ENCODE measurements at regions not wholly inside any gene's neighbourhood (a gene's known extent, or its start where the extent isn't known, plus 50 kb on each side); places are given as distances from the start of the nearest gene placed in this dataset.

DNA sequence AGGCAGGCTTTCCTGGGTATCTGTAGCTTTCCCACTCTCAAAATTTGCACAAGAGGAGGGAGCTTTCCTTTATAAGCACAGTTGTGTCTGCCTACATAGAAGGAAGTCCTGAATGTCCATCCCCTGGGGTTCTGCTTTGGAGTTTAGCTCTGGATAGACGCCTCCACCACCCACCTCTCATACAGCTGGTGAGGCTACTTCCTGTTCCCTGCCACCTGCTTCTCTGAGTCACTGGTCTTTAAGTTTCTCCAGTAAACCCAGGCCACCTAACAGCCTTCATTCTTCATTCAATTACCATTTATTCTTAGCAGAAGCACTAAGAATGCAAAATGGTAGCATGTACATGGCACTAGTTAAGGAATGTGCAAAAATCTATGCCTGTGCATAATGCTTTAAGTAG lies 407.8 kb downstream of the CDH2 start:
- TF ChIP-seq, protein P1, sequence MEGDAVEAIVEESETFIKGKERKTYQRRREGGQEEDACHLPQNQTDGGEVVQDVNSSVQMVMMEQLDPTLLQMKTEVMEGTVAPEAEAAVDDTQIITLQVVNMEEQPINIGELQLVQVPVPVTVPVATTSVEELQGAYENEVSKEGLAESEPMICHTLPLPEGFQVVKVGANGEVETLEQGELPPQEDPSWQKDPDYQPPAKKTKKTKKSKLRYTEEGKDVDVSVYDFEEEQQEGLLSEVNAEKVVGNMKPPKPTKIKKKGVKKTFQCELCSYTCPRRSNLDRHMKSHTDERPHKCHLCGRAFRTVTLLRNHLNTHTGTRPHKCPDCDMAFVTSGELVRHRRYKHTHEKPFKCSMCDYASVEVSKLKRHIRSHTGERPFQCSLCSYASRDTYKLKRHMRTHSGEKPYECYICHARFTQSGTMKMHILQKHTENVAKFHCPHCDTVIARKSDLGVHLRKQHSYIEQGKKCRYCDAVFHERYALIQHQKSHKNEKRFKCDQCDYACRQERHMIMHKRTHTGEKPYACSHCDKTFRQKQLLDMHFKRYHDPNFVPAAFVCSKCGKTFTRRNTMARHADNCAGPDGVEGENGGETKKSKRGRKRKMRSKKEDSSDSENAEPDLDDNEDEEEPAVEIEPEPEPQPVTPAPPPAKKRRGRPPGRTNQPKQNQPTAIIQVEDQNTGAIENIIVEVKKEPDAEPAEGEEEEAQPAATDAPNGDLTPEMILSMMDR (IDR thresholded peaks at IDR 0.05; ENCODE audit: insufficient read depth, low read depth, low read length, missing control alignments), result no peak
- DNase-seq (ENCODE audit: low read depth), result no peak

DNA sequence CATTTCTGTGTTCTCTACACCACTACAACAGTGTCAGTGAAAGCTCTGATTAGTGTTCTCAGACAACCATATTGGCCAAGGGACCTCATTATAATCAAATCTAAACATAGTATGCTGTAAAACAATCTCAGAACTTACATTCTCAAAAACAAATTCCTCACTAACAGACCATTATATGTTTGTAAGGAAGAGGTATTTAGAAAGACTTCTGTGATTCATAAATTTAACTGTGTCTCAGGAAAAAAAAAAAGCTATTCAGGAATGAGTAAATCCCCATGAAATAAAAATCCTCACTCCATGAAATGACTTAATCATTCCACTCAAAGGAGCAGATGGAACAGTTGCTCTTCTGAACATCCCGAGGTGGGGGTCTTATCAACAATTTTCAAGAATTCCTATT lies 413.0 kb downstream of the CDH2 start:
- no peak overlapping the region for H3K4me3 ChIP-seq (ENCODE audit: low read depth, low read length)
- TF ChIP-seq, protein P1 (IDR thresholded peaks at IDR 0.05; ENCODE audit: insufficient read depth, low read depth, low read length, missing control alignments), result no peak
- DNase-seq (ENCODE audit: low read depth), result no peak

More for the DNA sequence above, 407.8 kb downstream of the CDH2 start:
- H3K4me3 ChIP-seq (ENCODE audit: low read depth, low read length), result no peak overlapping the region

DNA sequence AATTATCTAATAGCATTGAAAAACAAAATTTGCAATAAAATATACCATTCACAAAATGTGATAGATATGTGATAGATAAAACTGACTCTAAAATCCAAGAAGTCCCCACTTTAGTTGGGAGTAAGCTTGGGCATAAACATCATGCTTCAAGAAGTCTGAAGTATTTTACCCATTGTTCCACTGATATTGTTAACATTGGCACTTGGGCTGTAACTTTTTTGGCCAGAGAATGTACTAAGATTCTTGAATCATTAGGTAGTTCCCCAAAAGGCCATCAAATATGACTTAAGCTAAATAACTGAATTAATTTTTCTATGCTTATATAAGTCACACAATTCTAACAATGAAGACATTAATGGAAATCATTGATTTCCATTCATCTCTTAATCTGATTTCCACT lies 413.6 kb downstream of the CDH2 start:
- no peak overlapping the region for H3K4me3 ChIP-seq (ENCODE audit: low read depth, low read length)
- DNase-seq (ENCODE audit: low read depth), result no peak
- TF ChIP-seq, protein P1 (IDR thresholded peaks at IDR 0.05; ENCODE audit: insufficient read depth, low read depth, low read length, missing control alignments), result no peak

DNA sequence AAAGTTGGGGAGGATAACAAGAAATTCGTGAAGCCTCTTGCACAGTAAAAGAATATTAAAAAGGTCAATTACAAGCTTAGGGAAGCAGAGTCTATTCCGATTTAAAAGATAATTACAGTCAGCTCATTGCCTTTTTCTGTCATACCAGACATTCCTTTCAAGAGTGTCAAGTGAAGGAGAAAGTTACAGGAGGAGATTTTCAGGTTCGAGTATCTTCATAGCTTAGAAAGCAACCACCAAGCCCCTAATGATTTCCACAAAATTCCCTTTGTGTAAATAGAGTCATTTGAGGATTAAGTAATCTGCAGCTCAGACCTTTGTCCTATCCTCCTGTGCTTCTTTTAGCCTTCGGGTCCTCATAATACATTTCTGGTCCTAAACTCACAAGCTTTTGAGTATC lies 414.9 kb downstream of the CDH2 start:
- no peak for DNase-seq (ENCODE audit: low read depth)
- no peak overlapping the region for H3K4me3 ChIP-seq (ENCODE audit: low read depth, low read length)
- TF ChIP-seq, protein P1 (IDR thresholded peaks at IDR 0.05; ENCODE audit: insufficient read depth, low read depth, low read length, missing control alignments), result no peak

DNA sequence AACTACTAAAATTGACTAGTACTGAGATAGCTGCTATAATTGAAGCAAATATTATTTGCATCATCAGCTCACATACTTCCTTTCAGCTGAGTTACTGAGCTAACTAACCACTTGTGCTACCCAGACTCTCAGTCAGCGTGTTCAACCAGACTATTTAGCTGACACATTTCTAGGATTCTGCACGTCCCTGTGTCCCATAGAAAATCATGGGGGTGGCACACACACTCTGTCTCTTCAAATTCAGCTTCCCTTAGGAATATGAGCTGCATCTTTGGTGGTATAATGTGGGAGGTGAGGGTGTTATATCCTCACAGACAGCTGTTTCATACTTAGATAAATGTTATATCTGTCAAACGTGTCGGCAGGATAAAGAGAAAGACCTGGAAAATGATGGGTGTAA lies 424.0 kb downstream of the CDH2 start:
- no peak overlapping the region for H3K4me3 ChIP-seq (ENCODE audit: low read depth, low read length)

DNA sequence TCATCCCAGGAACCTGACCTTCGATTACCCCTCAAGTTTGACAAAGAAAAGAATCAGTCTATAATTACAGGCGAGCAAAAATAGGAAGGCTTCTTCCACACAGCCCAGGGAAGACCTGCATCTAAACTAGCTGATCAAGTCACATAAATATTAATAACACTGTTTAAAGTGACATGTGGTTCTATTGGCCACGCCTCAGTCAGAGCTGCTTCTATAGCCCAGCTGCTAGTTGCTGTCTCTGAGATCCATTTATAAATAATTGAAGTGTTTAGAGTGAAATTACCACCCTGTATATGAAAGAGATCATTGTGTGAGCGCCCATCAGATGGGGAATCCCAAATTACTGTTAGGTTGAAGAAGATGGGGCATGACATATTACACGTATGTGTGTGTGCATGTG lies 426.0 kb downstream of the CDH2 start:
- DNase-seq (ENCODE audit: low read depth), result no peak
- H3K4me3 ChIP-seq (ENCODE audit: low read depth, low read length), result no peak overlapping the region
- TF ChIP-seq, protein P1 (IDR thresholded peaks at IDR 0.05; ENCODE audit: insufficient read depth, low read depth, low read length, missing control alignments), result no peak

More for the DNA sequence above, 424.0 kb downstream of the CDH2 start:
- TF ChIP-seq, protein P1 (IDR thresholded peaks at IDR 0.05; ENCODE audit: insufficient read depth, low read depth, low read length, missing control alignments), result no peak
- no peak for DNase-seq (ENCODE audit: low read depth)

DNA sequence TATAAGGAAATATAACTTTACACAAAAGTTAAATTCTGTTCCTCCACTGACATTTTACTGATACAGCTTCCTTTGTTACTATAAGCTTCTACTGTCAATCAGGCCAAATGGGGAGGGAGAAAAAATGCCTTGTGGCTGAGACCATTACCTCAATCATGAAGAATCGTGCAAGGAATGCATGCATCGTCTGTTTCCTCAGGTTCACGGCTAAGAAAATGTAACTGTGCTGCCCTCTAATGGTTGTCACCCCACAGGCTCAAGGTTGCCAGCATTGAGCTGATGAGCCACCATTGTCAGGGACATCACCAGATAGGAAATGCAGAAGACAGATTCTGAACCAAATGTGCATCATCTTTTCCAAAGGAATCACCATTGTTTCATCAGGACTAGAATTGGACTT lies 426.9 kb downstream of the CDH2 start:
- peak; percentile 34 for DNase-seq (ENCODE audit: low read depth)
- TF ChIP-seq, protein P1 (IDR thresholded peaks at IDR 0.05; ENCODE audit: insufficient read depth, low read depth, low read length, missing control alignments), result peak; percentile 48
- H3K4me3 ChIP-seq (ENCODE audit: low read depth, low read length), result no peak overlapping the region
